Lung microvascular endothelial cell (primary cell): ENCODE measurements at regions not wholly inside any gene's neighbourhood (a gene's known extent, or its start where the extent isn't known, plus 50 kb on each side); places are given as distances from the start of the nearest gene placed in this dataset.

Source experiments
- DNase-seq, 2 donors: peaks; one replicate each; pipeline versions ENCODE4 v3.0.0 to v3.0.0-alpha.2; 2010; ENCODE audit warnings: low read depth in 2 of 2

DNA sequence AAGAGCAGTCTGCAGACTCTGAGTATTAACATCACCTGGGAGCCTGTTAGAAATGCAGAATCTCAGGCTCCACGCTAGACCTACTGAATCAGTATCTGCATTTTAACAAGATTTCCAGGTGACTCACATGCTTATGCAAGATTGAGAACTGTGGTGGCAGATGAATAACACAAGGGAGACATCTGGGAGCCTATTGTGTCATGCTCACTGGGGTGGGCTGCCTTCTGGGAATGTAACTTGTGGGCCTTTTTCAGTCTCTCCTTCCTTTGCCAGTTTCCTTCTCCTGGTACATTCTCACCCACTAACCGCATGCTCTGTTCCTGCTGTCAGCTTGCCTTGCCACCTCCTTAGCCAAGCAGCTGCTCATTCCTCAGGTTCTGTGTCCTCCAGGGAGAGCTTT lies 176.6 kb upstream of the C9orf72 start:
- DNase-seq: no peak

GRCh38 chr9:27750566-27750965 lies 177.3 kb upstream of the C9orf72 start:
- no peak for DNase-seq

GRCh38 chr9:27752069-27752468 lies 178.8 kb upstream of the C9orf72 start:
- no peak for DNase-seq

DNA sequence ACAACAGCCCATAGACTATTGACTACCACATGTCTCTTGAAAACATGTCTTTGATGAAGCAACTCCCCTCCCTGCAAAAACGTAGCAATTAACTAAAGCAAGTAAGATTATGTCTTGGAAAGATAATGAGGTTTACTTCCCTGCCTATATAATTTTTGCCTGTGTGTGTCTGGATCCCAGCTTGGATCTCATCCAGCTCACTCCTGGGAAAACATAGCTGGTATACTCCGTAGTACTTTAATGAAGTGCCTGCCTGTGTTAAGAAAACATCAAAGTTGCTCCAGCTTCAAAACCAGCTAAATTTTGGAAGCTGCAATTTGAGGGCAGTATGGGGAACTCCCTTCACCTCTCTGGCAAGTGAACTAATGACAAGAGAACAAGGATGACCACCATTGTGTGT lies 182.6 kb upstream of the C9orf72 start:
- DNase-seq: no peak

DNA sequence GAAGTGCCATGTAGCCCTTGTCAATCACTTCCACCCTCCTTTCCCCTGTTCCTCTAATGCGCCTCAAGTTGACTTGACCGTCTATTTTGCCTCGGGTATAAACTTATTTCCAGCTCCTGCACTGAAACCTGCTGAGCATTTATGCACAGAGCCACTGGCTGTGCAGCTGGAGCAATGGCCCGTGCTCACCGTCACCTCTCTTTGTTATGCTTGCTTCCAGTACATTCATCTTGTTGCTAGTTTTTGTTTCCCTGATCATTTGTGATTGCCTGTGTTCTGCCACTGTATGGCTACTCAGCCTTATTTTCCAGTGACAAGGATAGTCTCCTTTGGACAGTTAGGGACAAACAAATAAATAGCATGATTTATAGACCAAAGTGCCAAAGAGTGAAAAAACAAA lies 183.1 kb upstream of the C9orf72 start:
- DNase-seq: no peak

- no peak for DNase-seq
Observed at GRCh38 chr9:27763831-27764230, 190.6 kb upstream of the C9orf72 start.

DNA sequence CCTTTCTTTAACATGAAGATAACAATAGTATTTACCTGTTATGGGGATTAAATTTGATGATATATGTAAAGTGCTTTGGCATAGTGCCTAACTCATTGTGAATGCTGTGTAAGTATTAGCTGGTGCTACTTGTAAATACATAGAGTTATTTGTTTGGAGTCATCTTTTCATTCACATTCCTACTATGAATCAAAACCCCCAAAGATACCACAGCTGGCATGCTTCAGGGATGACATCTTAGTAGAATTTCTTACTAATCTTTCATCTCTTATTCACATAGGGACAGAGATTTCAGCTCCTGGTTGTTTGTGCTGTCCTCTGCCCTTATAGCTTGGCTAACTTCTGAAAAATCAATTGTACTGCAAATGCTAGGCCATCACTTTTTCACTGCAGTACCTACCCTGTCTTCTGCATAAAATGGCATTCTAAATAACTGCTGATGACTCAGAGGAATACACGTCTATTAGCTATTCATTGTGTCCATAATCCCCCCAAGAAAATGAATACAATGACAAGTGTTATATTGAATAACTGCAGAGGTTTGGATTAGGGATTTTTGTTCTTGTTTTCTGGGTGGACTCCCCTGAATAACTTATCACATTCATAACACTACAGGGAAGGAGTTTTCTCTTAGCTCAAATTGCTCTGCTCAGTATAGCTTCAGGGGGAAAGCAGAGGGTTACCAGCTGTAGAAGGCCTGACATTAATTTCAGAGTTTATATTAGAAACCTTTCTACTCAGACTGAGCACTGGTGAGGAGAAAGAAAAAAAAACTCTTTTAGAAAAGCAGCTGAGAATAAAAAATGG lies 192.2 kb upstream of the C9orf72 start:
- DNase-seq: no peak

DNA sequence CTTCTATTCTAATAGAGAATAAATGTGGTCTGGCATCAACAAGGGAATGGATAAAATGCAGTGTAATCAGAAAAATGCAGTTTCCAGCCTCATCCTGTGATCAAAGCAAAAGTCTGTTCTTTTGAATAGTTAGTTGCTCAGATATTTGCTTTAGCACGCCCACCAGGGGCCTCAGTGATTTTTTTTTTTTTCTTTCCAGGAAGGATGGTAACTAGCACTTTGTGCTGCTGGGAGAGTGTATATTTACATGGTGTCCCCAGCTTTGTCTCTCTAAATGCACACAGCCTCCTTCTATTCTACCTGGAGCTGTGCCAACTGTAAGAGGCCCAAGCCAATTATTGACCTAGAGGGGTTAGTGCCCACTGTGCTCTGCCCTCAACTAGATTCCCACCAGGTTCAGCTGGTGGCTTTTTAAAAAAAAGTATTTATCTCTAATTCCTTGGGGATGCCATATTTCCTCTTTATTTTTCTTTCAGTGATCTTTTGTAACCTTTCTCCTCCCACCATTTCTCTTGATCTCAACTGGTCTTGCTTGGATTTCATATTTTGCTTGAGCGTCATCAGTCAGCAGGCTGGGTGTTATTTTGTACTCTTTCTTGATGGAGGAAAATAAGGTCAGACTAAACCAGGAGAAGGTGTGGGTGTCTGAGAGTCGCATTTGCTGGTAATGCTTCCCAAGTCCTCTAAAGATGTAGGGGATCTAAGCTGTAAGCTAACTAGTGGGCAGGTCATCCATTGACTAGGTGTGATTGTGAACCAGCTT lies 193.0 kb upstream of the C9orf72 start:
- no peak for DNase-seq

GRCh38 chr9:27768781-27769180 lies 195.5 kb upstream of the C9orf72 start:
- no peak for DNase-seq

DNA sequence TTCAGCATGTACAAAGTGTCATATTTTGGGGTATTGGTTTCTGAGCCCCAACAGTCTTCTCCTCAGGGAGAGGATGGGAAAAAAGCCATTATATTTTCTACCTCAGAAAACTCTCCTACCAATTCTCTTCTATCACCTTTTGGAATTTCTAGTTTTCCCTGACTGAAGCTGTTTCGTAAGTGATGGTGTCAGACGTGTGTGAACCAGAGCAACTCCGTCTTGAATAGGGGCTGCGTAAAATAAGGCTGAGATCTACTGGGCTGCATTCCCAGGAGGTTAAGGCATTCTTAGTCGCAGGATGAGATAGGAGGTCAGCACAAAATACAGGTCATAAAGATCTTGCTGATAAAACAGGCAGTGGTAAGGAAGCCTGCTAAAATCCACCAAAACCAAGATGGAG lies 197.3 kb upstream of the C9orf72 start:
- no peak for DNase-seq

GRCh38 chr9:27771803-27772545 lies 198.7 kb upstream of the C9orf72 start:
- DNase-seq: no peak

- DNase-seq: no peak
Observed at GRCh38 chr9:27784847-27785713, 211.8 kb upstream of the C9orf72 start.

GRCh38 chr9:27785714-27786100 lies 212.4 kb upstream of the C9orf72 start:
- no peak for DNase-seq

DNA sequence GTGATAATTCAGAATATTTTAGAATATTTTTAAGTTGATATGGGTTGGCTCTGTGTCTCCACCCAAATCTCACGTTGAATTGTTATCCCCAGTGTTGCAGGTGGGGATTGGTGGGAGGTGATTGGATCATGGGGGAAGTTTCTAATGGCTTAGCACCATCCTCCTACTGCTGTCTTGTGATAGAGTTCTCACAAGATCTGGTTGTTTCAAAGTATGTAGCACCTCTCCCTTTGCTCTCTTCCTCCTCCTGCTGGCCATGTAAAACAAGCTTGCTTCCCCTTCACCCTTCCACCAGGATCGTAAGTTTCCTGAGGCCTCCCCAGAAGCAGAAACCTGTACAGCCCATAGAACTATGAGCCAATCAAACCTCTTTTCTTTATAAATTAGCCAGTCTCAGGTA lies 214.6 kb upstream of the C9orf72 start:
- DNase-seq: no peak

DNA sequence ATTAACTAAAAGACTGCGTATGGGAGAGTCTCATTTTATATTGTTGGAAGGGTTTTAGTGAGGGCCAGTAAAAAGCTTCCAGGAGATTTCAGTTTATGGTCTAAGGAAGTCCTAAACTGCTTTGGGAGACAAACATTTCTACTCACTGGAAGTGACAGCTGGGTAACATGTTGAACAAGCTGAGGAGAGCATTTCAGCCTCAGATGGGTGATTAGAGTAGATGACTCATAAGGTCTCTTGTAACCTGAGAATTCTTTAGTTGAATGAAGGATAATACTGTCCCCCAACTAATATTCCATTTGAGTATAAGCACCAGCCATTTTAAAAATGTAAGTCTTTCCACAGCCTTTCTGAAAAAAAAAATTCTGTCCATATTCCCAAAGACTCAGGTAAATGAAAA lies 218.0 kb upstream of the C9orf72 start:
- no peak for DNase-seq

DNA sequence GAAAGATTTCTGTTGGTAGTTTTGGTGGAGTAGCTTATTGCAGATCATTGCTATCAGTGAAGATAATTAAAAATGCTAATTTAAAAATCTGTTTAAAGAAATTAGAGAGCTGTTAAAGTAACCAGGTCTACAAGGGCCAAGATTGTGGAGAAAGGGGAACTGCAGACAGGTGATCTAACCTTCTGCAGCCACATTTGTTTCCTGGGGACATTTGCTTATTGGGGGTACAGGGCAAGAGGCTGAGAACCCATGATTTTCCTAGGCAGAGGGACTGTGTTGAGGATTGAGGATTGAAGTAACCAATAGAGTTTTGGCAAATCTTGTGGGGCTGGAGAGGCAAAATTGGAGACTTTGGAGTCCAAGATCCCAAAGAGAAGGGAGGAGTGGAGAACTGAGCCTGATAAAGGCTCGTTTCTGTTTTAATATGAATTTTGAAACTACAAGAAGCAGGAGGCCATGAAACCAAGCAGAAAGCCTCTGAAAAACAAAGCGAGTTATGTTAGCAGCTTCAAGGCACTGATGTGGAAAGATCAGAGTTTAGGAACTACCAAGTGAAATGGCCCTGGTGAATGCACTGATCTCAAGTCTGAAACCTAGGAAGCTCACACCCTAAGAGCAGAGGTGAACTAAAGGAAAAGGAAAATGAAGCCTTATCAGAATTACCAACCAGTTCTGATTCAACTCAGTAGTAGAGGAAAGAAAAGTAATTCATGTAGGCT lies 219.8 kb upstream of the C9orf72 start:
- DNase-seq: no peak

DNA sequence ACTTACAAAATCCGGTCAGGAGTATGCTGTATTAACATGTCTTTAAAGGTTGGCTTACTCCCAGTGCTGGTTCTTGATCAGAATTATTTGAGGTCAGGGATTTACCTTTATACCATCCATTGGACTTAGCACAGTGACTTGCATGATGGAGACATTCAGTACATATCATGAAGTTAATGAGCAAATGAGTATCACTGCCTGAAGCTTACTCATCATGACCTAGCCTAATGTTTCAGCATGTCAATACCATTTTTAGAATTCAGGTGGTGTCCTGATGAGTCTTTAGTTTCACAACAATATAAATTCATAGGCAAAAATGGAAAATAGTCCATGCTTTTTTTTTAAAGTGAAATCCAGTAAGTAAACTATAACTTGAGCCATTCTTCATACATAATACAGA lies 226.0 kb upstream of the C9orf72 start:
- DNase-seq: no peak

GRCh38 chr9:27800159-27800558 lies 226.9 kb upstream of the C9orf72 start:
- DNase-seq: no peak

DNA sequence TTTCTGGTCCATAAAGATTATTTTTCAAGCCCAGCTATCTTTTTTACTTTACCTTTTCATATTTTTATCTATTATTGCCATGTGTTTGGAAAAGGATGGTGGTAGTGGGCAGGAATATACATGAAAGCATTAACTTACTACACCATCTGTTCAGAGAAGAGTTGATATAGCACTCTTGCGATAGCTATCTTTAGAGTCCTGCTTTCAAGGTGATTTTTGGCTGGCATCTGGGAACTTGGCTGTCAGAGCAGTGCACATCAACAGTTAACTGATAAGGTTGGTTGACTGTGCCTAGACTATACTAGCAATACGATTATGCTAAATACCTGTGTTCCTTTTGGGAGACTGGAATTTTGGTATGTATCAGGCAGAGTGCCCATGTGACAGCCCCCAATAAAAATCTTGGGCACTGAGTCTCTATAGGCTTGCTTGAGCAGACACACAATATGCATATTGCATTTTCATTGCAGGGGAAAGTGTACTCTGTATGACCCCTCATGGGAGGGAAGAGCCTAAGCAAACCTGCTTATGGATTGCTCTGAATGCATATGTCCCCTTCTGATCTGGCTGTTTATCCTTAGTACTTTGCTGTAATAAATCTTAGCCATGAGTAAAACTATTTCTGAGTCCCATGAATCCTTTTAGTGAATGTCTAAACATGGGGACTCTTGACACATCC lies 227.6 kb upstream of the C9orf72 start:
- DNase-seq: no peak

- no peak for DNase-seq
Observed at GRCh38 chr9:27801545-27801944, 228.3 kb upstream of the C9orf72 start.
